Endothelial cell of umbilical vein (primary cell): ENCODE measurements at regions not wholly inside any gene's neighbourhood (a gene's known extent, or its start where the extent isn't known, plus 50 kb on each side); places are given as distances from the start of the nearest gene placed in this dataset.

Experiments
- BruUV-seq: library from RNA; stranded (reverse); fragments of 400-500 nt; replicated peaks from 2 replicates; lab custom pipeline; 2021; lab: Mats Ljungman, UMichigan
- CTCF ChIA-PET: fragments of 300-600, 350-600 bp; sonication (Branson Sonifier 250); formaldehyde crosslinking; loops from one replicate; lab custom pipeline; 2021; ENCODE audit warnings: antibody characterized with exemption, inconsistent platforms; lab: Charles Lee
- POLR2A ChIA-PET: fragments of 300-600, 350-600 bp; sonication (Branson Sonifier 250); formaldehyde crosslinking; loops from one replicate; lab custom pipeline; 2021; ENCODE audit warnings: antibody characterized with exemption, inconsistent platforms; lab: Charles Lee
- DNase-seq: peaks from one replicate; pipeline ENCODE4 v3.0.0-alpha.2; 2011; ENCODE audit warnings: low read depth, low spot score
- FAIRE-seq: peaks from 2 replicates; lab custom pipeline; 2011; peaks lifted over from hg19 to GRCh38; lab: Jason Lieb, UNC
- H2AFZ ChIP-seq: 2 replicates; pipeline ENCODE4 v1.6.0; 2012; ENCODE audit warnings: low read depth, low read length, control low read depth, inconsistent platforms
- H3K27ac ChIP-seq: 2 replicates; pipeline ENCODE4 v1.5.1; 2011; ENCODE audit warnings: low read depth, mild to moderate bottlenecking, control low read depth, low read length, moderate library complexity; ENCODE audit not compliant: insufficient read depth
- H3K27me3 ChIP-seq, 2 experiments: 2 replicates each; pipeline versions ENCODE4 v1.6.0 to v1.6.1; 2011; ENCODE audit warnings: low read length in 2 of 2, mixed read lengths in 1 of 2; ENCODE audit not compliant: control insufficient read depth in 2 of 2, insufficient read depth in 2 of 2
- H3K36me3 ChIP-seq, 2 experiments: 2 replicates in 1 of 2; 3 replicates in 1 of 2; pipeline ENCODE4 v1.5.1; 2011; ENCODE audit warnings: low read length in 2 of 2, mild to moderate bottlenecking in 1 of 2, moderate library complexity in 1 of 2; ENCODE audit not compliant: control insufficient read depth in 2 of 2, insufficient read depth in 2 of 2; ENCODE audit errors: extremely low read depth in 1 of 2
- H3K4me1 ChIP-seq: 3 replicates; pipeline ENCODE4 v1.5.1; 2011; ENCODE audit warnings: mild to moderate bottlenecking, low read length; ENCODE audit not compliant: control insufficient read depth, insufficient read depth; ENCODE audit errors: extremely low read depth
- H3K4me2 ChIP-seq: 2 replicates; pipeline ENCODE4 v1.6.1; 2011; ENCODE audit warnings: low read length, control low read depth, mixed read lengths; ENCODE audit not compliant: insufficient read depth
- H3K4me3 ChIP-seq, 3 experiments: fragments of 200-600 bp in 1 of 3; sonication (generic), shearing (Covaris generic) in 1 of 3; replicated peaks in 1 of 3; 2 replicates each; pipeline ENCODE4 v1.5.1; 2011 to 2016; ENCODE audit warnings: control low read depth in 3 of 3, low read length in 3 of 3, mild to moderate bottlenecking in 2 of 3, inconsistent platforms in 1 of 3, low read depth in 1 of 3, moderate library complexity in 1 of 3; ENCODE audit not compliant: insufficient read depth in 1 of 3
- H3K79me2 ChIP-seq: 2 replicates; pipeline ENCODE4 v1.6.0; 2012; ENCODE audit warnings: low read length, inconsistent platforms; ENCODE audit not compliant: control insufficient read depth, insufficient read depth
- H3K9ac ChIP-seq: replicated peaks from 2 replicates; pipeline ENCODE3; 2011; ENCODE audit warnings: low read length, control low read depth; ENCODE audit not compliant: insufficient read depth; ENCODE audit errors: extremely low read depth
- H3K9me1 ChIP-seq: replicated peaks from 3 replicates; pipeline ENCODE4 v1.6.0; 2011; ENCODE audit warnings: mild to moderate bottlenecking, low read length; ENCODE audit not compliant: control insufficient read depth, insufficient read depth; ENCODE audit errors: extremely low read depth
- H3K9me3 ChIP-seq: replicated peaks from 2 replicates; pipeline ENCODE4 v1.5.1; 2012; ENCODE audit warnings: low read length, inconsistent platforms; ENCODE audit not compliant: control insufficient read depth, insufficient read depth
- H4K20me1 ChIP-seq: replicated peaks from 2 replicates; pipeline ENCODE3; 2011; ENCODE audit warnings: mild to moderate bottlenecking, low read length; ENCODE audit not compliant: control insufficient read depth, insufficient read depth; ENCODE audit errors: extremely low read depth
- CTCF ChIP-seq, 2 donors: IDR thresholded peaks; 1 replicate in 1 of 2; 2 replicates in 1 of 2; pipeline ENCODE4 v1.5.1; 2011; ENCODE audit warnings: low read length in 2 of 2, mild to moderate bottlenecking in 2 of 2, moderate library complexity in 2 of 2, control low read depth in 1 of 2, inconsistent platforms in 1 of 2, low read depth in 1 of 2; ENCODE audit not compliant: insufficient read depth in 1 of 2; ENCODE audit errors: extremely low read depth in 1 of 2
- EZH2 ChIP-seq: IDR thresholded peaks from 2 replicates; pipeline ENCODE4 v1.6.1; 2012; ENCODE audit warnings: borderline replicate concordance, low read depth, mild to moderate bottlenecking, moderate library complexity, low read length, inconsistent platforms; ENCODE audit not compliant: severe bottlenecking
- FOS ChIP-seq: IDR thresholded peaks from 2 replicates; pipeline ENCODE4 v1.6.1; 2011; ENCODE audit warnings: mild to moderate bottlenecking, low read length, moderate library complexity, borderline replicate concordance; ENCODE audit not compliant: insufficient read depth
- GATA2 ChIP-seq: IDR thresholded peaks from 2 replicates; pipeline ENCODE4 v1.7.0; 2011; ENCODE audit warnings: low read depth, mild to moderate bottlenecking, moderate library complexity, mixed read lengths, low read length; ENCODE audit not compliant: insufficient read length, insufficient read depth
- JUN ChIP-seq: IDR thresholded peaks from 2 replicates; pipeline ENCODE4 v1.6.1; 2011; ENCODE audit warnings: borderline replicate concordance, low read depth; ENCODE audit not compliant: insufficient read length, insufficient read depth
- MAX ChIP-seq: IDR thresholded peaks from 2 replicates; pipeline ENCODE4 v1.6.1; 2011; ENCODE audit not compliant: insufficient read depth, insufficient read length
- MYC ChIP-seq: IDR thresholded peaks from one replicate; pipeline ENCODE4 v1.6.1; 2011; ENCODE audit warnings: mild to moderate bottlenecking, low read depth, low read length
- POLR2A ChIP-seq: IDR thresholded peaks from 2 replicates; pipeline ENCODE4 v1.6.1; 2012; ENCODE audit warnings: low read depth, mild to moderate bottlenecking, control low read depth, low read length
- POLR2AphosphoS5 ChIP-seq: IDR thresholded peaks from 2 replicates; pipeline ENCODE4 v1.6.1; 2012; ENCODE audit warnings: low read depth, mild to moderate bottlenecking, control low read depth, low read length, moderate library complexity; ENCODE audit not compliant: insufficient read depth
- dilution Hi-C: fragments of 300-500 bp; cut with MboI; formaldehyde crosslinking; loops from one replicate; pipeline ENCODE4 v1.15.0; 2019; ENCODE audit warnings: low sequenced_read_pairs; ENCODE audit not compliant: extremely low pct_ligation_motif_present
- intact Hi-C: fragments of 100-400 bp; cut with micrococcal nuclease; formaldehyde crosslinking; loops from one replicate; pipeline ENCODE4 v1.10.0; 2022

- dilution Hi-C loops, result no loop called here
- TF ChIP-seq EZH2, result no peak
- no peak for TF ChIP-seq GATA2
- no peak for TF ChIP-seq MYC
- TF ChIP-seq CTCF (IDR thresholded peaks at IDR 0.05; ENCODE audit: extremely low read depth in 1 of 2, insufficient read depth in 1 of 2, low read depth in 1 of 2, low read length in 2 of 2), result no peak
- no peak for TF ChIP-seq MAX
- TF ChIP-seq FOS, result no peak
- no peak for TF ChIP-seq JUN
- no peak for TF ChIP-seq POLR2AphosphoS5
- no peak for TF ChIP-seq POLR2A
- Histone ChIP-seq H3K27ac (no peak overlapping the region), H2AFZ (no peak overlapping the region), H3K4me3 (no peak overlapping the region), H3K9me1 (no peaks in the 10 kb centered on the region), H3K36me3 (no peaks in the 10 kb centered on the region), H3K4me1 (no peaks in the 10 kb centered on the region), H3K4me2 (no peak overlapping the region), H3K79me2 (no peaks in the 10 kb centered on the region), H3K9me3 (no peaks in the 10 kb centered on the region), H4K20me1 (no peaks in the 10 kb centered on the region), H3K9ac (no peak overlapping the region), H3K27me3 (no peaks in the 10 kb centered on the region)
- intact Hi-C loops, result no loop called here
- POLR2A ChIA-PET, result no interaction called here
- DNase-seq (no peak), FAIRE-seq (no peak)
- no TSS peak for BruUV-seq
- CTCF ChIA-PET, result interaction anchor here (1.1 kb wide), 1 partner anchor 675 kb away, joined by 3 read pairs; no protein-coding TSS in a partner anchor
Observed at GRCh38 chr2:4039896-4040295, 336.5 kb downstream of the DCDC2C start.
